B cell (primary cell): ENCODE measurements at regions not wholly inside any gene's neighbourhood (a gene's known extent, or its start where the extent isn't known, plus 50 kb on each side); places are given as distances from the start of the nearest gene placed in this dataset.

Source experiments
- ATAC-seq: fragments of 200-7000 bp; cut with Tn5 transposase; one replicate; pipeline ENCODE4 v1.10.0; 2021; ENCODE audit warnings: low read depth, mild to moderate bottlenecking, moderate number of reproducible peaks, moderate library complexity
- CTCF ChIA-PET: fragments of 350-600 bp; sonication (Branson Sonifier 250); formaldehyde crosslinking; loops from one replicate; lab custom pipeline; 2021; ENCODE audit warnings: antibody characterized with exemption, inconsistent platforms; lab: Charles Lee
- POLR2A ChIA-PET: fragments of 350-600 bp; sonication (Branson Sonifier 250); formaldehyde crosslinking; loops from one replicate; lab custom pipeline; 2021; ENCODE audit warnings: antibody characterized with exemption; lab: Charles Lee
- DNase-seq: peaks from one replicate; pipeline ENCODE4 v3.0.0; 2013
- H2AFZ ChIP-seq: 2 replicates; pipeline ENCODE4 v1.6.1; 2012; ENCODE audit warnings: mild to moderate bottlenecking, low read depth, low read length; ENCODE audit not compliant: insufficient read depth, poor library complexity, severe bottlenecking
- H3K27ac ChIP-seq, 2 donors: 1 replicate in 1 of 2; 2 replicates in 1 of 2; pipeline ENCODE4 v1.5.1; 2012 to 2013; ENCODE audit warnings: low read length in 2 of 2, mild to moderate bottlenecking in 2 of 2, moderate library complexity in 1 of 2
- H3K27me3 ChIP-seq, 4 experiments: fragments of 200-600 bp in 1 of 4; sonication (generic) in 1 of 4; replicated peaks in 1 of 4; 1 replicate in 2 of 4; 2 replicates in 2 of 4; pipeline versions ENCODE4 v1.6.1 to v1.7.0; 2013 to 2016; ENCODE audit warnings: low read length in 3 of 4, mild to moderate bottlenecking in 2 of 4, mixed read lengths in 1 of 4, moderate library complexity in 1 of 4; ENCODE audit not compliant: insufficient read depth in 4 of 4, control insufficient read depth in 3 of 4; ENCODE audit errors: control extremely low read depth in 1 of 4
- H3K36me3 ChIP-seq, 2 experiments: replicated peaks in 1 of 2; 1 replicate in 1 of 2; 2 replicates in 1 of 2; pipeline versions ENCODE4 v1.6.1 to v1.7.1; 2013; ENCODE audit warnings: low read length in 1 of 2; ENCODE audit not compliant: insufficient read depth in 2 of 2, control insufficient read depth in 1 of 2; ENCODE audit errors: control extremely low read depth in 1 of 2, extremely low read depth in 1 of 2
- H3K4me1 ChIP-seq, 2 donors: fragments of 200-600 bp in 1 of 2; sonication (generic) in 1 of 2; 1 replicate in 1 of 2; 2 replicates in 1 of 2; pipeline versions ENCODE4 v1.5.1 to v1.6.1; 2013 to 2017; ENCODE audit warnings: low read length in 2 of 2; ENCODE audit not compliant: control insufficient read depth in 2 of 2, insufficient read depth in 2 of 2
- H3K4me2 ChIP-seq: replicated peaks from 2 replicates; pipeline ENCODE3; 2012; ENCODE audit warnings: mild to moderate bottlenecking, low read depth, low read length; ENCODE audit not compliant: poor library complexity, severe bottlenecking
- H3K4me3 ChIP-seq, 5 experiments: fragments of 200-600 bp in 1 of 5; sonication (generic) in 1 of 5; 1 replicate in 3 of 5; 2 replicates in 2 of 5; pipeline versions ENCODE4 v1.5.1 to v1.7.0; 2011 to 2016; ENCODE audit warnings: low read length in 4 of 5, mild to moderate bottlenecking in 4 of 5, low read depth in 2 of 5, control low read depth in 1 of 5, moderate library complexity in 1 of 5; ENCODE audit not compliant: insufficient read depth in 1 of 5; ENCODE audit errors: control extremely low read depth in 1 of 5, extremely low read depth in 1 of 5
- H3K79me2 ChIP-seq: fragments of 200-600 bp; sonication (generic); one replicate; pipeline ENCODE4 v1.6.0; 2016; ENCODE audit warnings: low read length; ENCODE audit not compliant: control insufficient read depth, insufficient read depth
- H3K9ac ChIP-seq: fragments of 200-600 bp; sonication (generic); 2 replicates; pipeline ENCODE4 v1.6.1; 2017; ENCODE audit warnings: mild to moderate bottlenecking, low read length, moderate library complexity
- H3K9me3 ChIP-seq, 3 donors: one replicate each; pipeline versions ENCODE4 v1.6.1 to v1.7.1; 2013; ENCODE audit warnings: low read length in 2 of 3; ENCODE audit not compliant: control insufficient read depth in 2 of 3, insufficient read depth in 1 of 3; ENCODE audit errors: control extremely low read depth in 1 of 3
- H4K20me1 ChIP-seq: 2 replicates; pipeline ENCODE4 v1.6.0; 2012; ENCODE audit warnings: mild to moderate bottlenecking, low read length; ENCODE audit not compliant: insufficient read depth, control insufficient read depth, poor library complexity, severe bottlenecking
- H3K27ac Mint-ChIP-seq: one replicate; pipeline ENCODE4 v1.8.0; 2021; ENCODE audit warnings: mixed read lengths
- H3K27me3 Mint-ChIP-seq: one replicate; pipeline ENCODE4 v1.8.0; 2021; ENCODE audit warnings: mixed read lengths
- H3K4me1 Mint-ChIP-seq: one replicate; pipeline ENCODE4 v1.8.0; 2021; ENCODE audit warnings: mixed read lengths
- H3K4me3 Mint-ChIP-seq: one replicate; pipeline ENCODE4 v1.8.0; 2021; ENCODE audit warnings: mixed read lengths
- H3K9me3 Mint-ChIP-seq: one replicate; pipeline ENCODE4 v1.8.0; 2022; ENCODE audit warnings: mixed read lengths; ENCODE audit not compliant: insufficient read depth
- EZH2 ChIP-seq: IDR thresholded peaks from 2 replicates; pipeline ENCODE4 v1.6.1; 2012; ENCODE audit warnings: borderline replicate concordance, low read depth, mild to moderate bottlenecking, moderate library complexity, low read length; ENCODE audit not compliant: insufficient read depth, poor library complexity, severe bottlenecking
- WGBS: methylation state at CpG from one replicate; pipeline ENCODE4 v1.1.5; 2013; ENCODE audit warnings: missing lambda C conversion rate; ENCODE audit not compliant: insufficient coverage; 5-methylcytosine and 5-hydroxymethylcytosine counted together
- intact Hi-C: fragments of 100-400 bp; cut with micrococcal nuclease; formaldehyde crosslinking; loops from one replicate; pipeline ENCODE4 v1.10.0; 2022
- TF ChIP-seq, protein P1 (sequence below): fragments of 200-600 bp; IDR thresholded peaks from one replicate; pipeline ENCODE4 v1.8.0; 2022; ENCODE audit warnings: antibody characterized with exemption, mild to moderate bottlenecking

DNA sequence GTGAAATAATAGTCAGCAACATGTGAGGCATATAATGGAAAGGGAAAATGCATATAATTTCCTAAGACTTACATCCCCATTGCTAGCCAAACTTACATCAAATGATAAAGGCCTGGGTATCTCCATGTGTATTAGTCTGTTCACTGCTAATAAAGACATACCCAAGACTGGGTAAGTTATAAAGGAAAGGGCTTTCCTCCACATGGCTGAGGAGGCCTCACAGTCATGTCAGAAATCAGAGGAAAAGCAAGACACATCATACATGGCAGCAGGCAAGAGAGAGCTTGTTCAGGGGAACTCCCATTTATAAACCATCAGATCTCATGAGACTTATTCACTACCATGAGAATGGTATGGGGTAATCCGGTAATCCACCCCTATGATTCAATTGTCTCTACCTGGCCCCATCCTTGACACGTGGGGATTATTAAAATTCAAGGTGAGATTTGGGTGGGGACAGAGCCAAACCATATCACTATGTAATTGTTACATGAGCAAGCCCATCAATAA, 161.5 kb upstream of the SAMSN1 start:
- Histone ChIP-seq H3K27me3 (no peaks in the 10 kb centered on the region), H4K20me1 (no peaks in the 10 kb centered on the region), H3K27ac (no peak overlapping the region), H3K9me3 (peaks cover 0 to 2% (median 0%) of the 10 kb centered on the region in 3 donors), H3K4me3 (no peak overlapping the region), H3K36me3 (no peaks in the 10 kb centered on the region), H3K4me1 (no peaks in the 10 kb centered on the region), H3K79me2 (no peaks in the 10 kb centered on the region), H3K4me2 (no peak overlapping the region), H2AFZ (no peak overlapping the region), H3K9ac (no peak overlapping the region)
- DNase-seq (no peak), ATAC-seq (no peak)
- POLR2A ChIA-PET, result no interaction called here
- Mint-ChIP-seq H3K9me3 (peaks cover 4% of the 10 kb centered on the region), H3K27ac (no peak overlapping the region), H3K4me3 (no peak overlapping the region), H3K27me3 (no peaks in the 10 kb centered on the region), H3K4me1 (no peaks in the 10 kb centered on the region)
- intact Hi-C loops, result loop anchor here (10.0 kb wide), 1 partner anchor 53 kb away; no protein-coding TSS in a partner anchor
- WGBS, result no CpG with 5 or more reads among the region's 2 CpGs
- CTCF ChIA-PET, result interaction anchor here (0.7 kb wide), 1 partner anchor 11 kb away, joined by 3 read pairs; no protein-coding TSS in a partner anchor
- TF ChIP-seq, protein P1, sequence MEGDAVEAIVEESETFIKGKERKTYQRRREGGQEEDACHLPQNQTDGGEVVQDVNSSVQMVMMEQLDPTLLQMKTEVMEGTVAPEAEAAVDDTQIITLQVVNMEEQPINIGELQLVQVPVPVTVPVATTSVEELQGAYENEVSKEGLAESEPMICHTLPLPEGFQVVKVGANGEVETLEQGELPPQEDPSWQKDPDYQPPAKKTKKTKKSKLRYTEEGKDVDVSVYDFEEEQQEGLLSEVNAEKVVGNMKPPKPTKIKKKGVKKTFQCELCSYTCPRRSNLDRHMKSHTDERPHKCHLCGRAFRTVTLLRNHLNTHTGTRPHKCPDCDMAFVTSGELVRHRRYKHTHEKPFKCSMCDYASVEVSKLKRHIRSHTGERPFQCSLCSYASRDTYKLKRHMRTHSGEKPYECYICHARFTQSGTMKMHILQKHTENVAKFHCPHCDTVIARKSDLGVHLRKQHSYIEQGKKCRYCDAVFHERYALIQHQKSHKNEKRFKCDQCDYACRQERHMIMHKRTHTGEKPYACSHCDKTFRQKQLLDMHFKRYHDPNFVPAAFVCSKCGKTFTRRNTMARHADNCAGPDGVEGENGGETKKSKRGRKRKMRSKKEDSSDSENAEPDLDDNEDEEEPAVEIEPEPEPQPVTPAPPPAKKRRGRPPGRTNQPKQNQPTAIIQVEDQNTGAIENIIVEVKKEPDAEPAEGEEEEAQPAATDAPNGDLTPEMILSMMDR, result no peak
- no peak for TF ChIP-seq EZH2

DNA sequence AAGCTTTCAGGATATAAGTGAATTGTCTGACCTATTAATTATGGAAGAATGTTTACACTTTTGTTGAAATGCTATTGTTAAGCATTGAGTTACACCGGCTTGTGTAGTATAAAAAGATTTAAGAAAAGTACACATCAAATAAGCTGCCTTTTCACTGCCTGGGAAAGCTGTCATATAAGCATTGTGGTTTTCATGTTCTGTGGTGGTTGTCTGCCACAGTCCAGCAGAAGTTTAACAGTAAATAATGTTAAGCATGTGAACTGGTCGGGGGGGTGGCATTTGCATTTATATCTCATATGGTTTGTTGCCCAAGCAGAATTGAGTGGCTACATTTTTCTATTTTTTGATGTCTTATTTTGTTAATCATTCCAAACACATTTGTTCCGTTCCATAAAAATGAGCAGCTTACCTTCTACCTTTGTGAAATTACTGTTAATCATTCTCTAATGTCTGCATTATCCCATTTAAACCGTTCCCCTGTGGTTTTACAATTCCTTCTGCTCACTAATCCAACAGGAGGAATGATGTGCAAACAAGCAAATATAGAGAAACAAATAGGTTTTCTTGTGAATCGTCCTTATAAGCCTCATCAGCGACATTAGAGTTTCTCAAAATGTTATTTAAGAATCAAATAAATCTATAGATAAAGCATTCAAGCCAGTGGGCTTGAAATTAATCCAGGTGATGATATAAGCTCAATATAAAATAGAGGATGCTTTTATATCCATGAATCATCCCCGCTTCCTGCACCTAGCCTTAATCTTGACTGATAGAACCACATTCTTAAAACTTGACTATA, 160.8 kb upstream of the SAMSN1 start:
- POLR2A ChIA-PET, result no interaction called here
- Mint-ChIP-seq H3K27ac (no peak overlapping the region), H3K9me3 (no peaks in the 10 kb centered on the region), H3K27me3 (no peaks in the 10 kb centered on the region), H3K4me1 (no peaks in the 10 kb centered on the region), H3K4me3 (no peak overlapping the region)
- CTCF ChIA-PET, result interaction anchor here (0.7 kb wide), 1 partner anchor 12 kb away, joined by 3 read pairs; no protein-coding TSS in a partner anchor
- WGBS, result no CpG with 5 or more reads among the region's 7 CpGs
- intact Hi-C loops, result loop anchor here (10.0 kb wide), 1 partner anchor 52 kb away; no protein-coding TSS in a partner anchor
- no peaks in the 10 kb centered on the region for H3K9me3 ChIP-seq
- no peak for TF ChIP-seq EZH2
- TF ChIP-seq, protein P1, result no peak
- H3K36me3 ChIP-seq, result no peaks in the 10 kb centered on the region
- no peak overlapping the region for H2AFZ ChIP-seq
- DNase-seq, result no peak
- H4K20me1 ChIP-seq, result no peaks in the 10 kb centered on the region
- no peak for ATAC-seq
- no peaks in the 10 kb centered on the region for H3K27me3 ChIP-seq
- H3K9ac ChIP-seq, result no peak overlapping the region
- no peak overlapping the region for H3K27ac ChIP-seq
- no peak overlapping the region for H3K4me3 ChIP-seq
- H3K4me1 ChIP-seq, result no peaks in the 10 kb centered on the region
- no peaks in the 10 kb centered on the region for H3K79me2 ChIP-seq
- H3K4me2 ChIP-seq, result no peak overlapping the region
